ENCODE measurements at regions not wholly inside any gene's neighbourhood (a gene's known extent, or its start where the extent isn't known, plus 50 kb on each side); places are given as distances from the start of the nearest gene placed in this dataset.

DNA sequence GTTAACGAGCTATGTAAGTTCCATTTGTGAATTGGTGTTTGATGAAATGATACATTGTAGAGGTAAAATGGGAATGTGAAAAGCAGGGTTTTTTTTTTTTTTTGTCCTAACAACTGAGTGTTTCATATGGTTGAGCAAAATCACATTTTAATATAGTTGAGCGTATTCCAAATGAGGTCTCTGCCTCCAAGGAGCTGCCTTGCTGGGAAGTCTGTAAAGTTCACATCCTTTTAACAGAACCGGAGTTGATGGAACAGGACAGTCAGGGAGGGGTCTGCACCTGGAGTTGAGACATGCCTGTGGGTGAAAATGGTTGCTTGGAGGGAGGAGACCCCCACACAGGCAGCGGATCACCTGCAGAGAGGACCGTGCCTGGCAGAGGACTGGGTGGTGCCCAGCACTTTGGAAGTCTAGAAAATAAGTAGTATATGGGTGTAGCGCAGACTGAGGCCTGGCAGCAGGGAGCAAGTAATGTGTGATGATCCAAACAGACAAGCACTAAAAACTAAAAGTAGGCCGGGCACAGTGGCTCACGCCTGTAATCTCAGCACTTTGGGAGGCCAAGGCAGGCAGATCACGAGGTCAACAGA lies 75.2 kb upstream of the UBAC2 start:
- no peak for DNase-seq

GRCh38 chr13:99126821-99127220 lies 73.8 kb upstream of the UBAC2 start:
- DNase-seq = no peak

GRCh38 chr13:99129050-99129449 lies 71.6 kb upstream of the UBAC2 start:
- DNase-seq = no peak

GRCh38 chr13:99129951-99130350 lies 70.7 kb upstream of the UBAC2 start:
- DNase-seq = no peak

GRCh38 chr13:99131410-99131809 lies 69.2 kb upstream of the UBAC2 start:
- no peak for DNase-seq

DNA sequence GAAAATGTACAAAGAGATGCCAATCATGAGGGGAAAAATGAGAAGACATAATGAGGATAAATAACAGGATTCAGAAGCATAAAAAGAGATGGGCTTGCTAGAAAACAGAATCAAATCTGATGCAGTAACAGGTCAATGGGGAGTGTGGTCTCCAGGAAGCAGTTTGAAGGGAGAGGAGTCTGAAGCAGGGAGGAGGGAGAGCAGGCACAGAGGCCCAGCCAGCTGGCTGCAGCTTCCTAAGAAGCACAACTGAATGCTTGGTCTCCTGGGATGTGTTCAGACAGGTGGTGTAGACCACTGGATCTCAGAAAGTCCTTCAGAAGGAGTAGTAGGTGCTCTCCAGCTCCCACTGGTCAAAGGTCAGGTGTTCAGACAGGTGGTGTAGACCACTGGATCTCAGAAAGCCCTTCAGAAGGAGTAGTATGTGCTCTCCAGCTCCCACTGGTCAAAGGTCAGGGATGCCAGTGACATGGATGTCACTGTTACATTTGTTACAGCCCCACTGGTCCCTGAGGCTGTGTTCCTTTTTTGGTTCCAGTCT lies 68.3 kb upstream of the UBAC2 start:
- DNase-seq = no peak

DNA sequence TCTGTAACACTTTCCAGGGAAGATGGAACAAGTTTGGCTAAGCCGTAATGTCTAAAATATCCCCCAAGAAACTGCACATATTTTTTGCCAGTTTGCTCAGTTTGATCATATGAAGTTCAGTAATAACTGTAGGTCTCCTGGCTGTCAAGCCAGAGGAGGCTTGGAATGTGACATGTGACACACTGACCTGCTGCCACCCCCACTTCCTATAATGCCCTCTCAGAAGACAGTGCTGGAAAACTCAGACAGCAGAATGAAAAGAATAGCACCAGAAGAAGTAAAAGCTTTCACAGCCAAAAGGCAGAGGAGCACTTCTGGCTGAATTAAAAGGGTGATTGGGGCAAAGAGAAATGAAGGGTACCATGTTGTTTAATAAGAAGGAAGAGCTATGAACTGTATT lies 67.4 kb upstream of the UBAC2 start:
- DNase-seq = no peak

DNA sequence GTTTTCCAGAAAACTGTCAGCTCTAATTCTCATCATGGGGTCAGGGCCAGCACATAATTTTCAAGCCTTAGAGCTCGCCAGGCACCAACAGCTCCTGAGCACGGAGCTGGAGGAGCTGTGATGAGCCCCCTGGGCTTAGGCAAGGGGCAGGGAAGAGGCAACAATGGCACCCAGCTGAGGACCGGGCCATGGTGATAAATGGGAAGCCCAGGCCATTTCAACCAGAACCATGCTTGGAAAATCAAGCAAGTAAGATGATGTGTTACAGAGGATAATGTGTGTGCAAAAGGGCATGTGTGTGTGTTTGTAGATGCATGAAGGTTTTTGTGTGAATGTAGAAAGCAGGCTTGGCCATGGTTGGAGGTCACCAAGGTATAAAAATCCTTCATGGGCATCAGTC lies 66.8 kb upstream of the UBAC2 start:
- DNase-seq = no peak

DNA sequence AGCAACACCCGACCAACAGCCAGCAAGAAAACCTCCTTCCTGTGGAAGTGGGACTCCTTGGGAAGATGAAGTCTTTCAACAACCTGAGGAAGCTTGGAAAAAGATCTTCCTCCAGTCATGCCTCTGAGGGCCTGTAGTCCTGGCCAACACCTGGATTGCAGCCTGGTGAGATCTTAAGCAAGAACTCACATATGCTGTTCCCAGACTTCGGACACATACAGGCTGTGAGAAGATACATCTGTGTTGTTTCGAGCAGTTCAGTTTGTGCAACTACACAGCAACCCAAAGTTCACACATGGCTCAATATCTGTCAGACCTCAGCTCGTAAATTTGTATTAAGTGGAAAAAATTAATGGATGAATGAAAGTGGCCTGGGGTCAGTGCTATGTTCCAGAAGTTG lies 65.1 kb upstream of the UBAC2 start:
- no peak for DNase-seq

GRCh38 chr13:99136427-99136954 lies 64.2 kb upstream of the UBAC2 start:
- no peak for DNase-seq

DNA sequence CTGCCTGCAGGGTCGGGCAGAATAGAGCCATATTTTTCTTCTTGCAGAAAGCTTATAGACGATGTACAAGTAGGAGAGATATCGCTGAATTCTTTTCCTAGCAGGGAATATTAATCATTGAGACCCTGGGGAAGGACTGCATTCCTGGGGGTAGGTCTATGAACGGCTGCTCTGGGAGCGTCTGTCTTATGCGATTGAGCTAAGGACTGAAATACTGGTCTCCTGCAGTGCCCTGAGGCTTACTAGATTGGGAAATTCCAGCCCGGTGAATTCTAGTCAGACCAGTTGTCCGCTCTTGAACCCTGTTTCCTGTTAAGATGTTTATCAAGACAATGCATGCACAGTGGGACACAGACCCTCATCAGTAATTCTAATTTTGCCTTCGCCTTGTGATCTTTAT lies 59.8 kb upstream of the UBAC2 start:
- no peak for DNase-seq

GRCh38 chr13:99143904-99144303 lies 56.8 kb upstream of the UBAC2 start:
- DNase-seq = no peak

- DNase-seq = no peak
These were observed 56.3 kb upstream of the UBAC2 start for GRCh38 chr13:99144306-99144705.

- DNase-seq = no peak
These were observed 55.2 kb upstream of the UBAC2 start for GRCh38 chr13:99145461-99145860.

- no peak for DNase-seq
These were observed 49.9 kb upstream of the UBAC2 start for GRCh38 chr13:99150575-99151361.
